GM23248 (cell line): ENCODE measurements at regions not wholly inside any gene's neighbourhood (a gene's known extent, or its start where the extent isn't known, plus 50 kb on each side); places are given as distances from the start of the nearest gene placed in this dataset.

Experiments
- EZH2 ChIP-seq: fragments of 200-600 bp; sonication (generic); IDR thresholded peaks from 2 replicates; pipeline ENCODE4 v1.6.1; 2018; ENCODE audit warnings: antibody characterized with exemption, mild to moderate bottlenecking; ENCODE audit not compliant: insufficient read depth, poor library complexity, severe bottlenecking
- EZH2phosphoT487 ChIP-seq: fragments of 200-600 bp; sonication (generic); IDR thresholded peaks from 2 replicates; pipeline ENCODE4 v1.6.1; 2018; ENCODE audit warnings: antibody characterized with exemption, moderate library complexity, mild to moderate bottlenecking, low read depth; ENCODE audit not compliant: insufficient read depth

- no peak for TF ChIP-seq EZH2
- no peak for TF ChIP-seq EZH2phosphoT487
Measured at GRCh38 chr17:77694391-77695363, 263.8 kb upstream of the TNRC6C start.
